Peyer's patch (tissue), 4 donors: ENCODE measurements at regions not wholly inside any gene's neighbourhood (a gene's known extent, or its start where the extent isn't known, plus 50 kb on each side); places are given as distances from the start of the nearest gene placed in this dataset.

ENCODE experiments used
- POLR2A ChIP-seq, 2 donors: fragments of 450-650 bp; IDR thresholded peaks; one replicate each; pipeline ENCODE4 v1.5.1; 2017; ENCODE audit warnings: antibody characterized with exemption in 2 of 2, mild to moderate bottlenecking in 2 of 2, moderate library complexity in 2 of 2
- TF ChIP-seq, protein P1 (sequence below), 6 experiments: fragments of 450-650 bp in 4 of 6; fragments of 200-600 bp in 2 of 6; sonication (generic) in 1 of 6; IDR thresholded peaks; one replicate each; pipeline ENCODE4 v1.5.1; 2017 to 2019; ENCODE audit warnings: antibody characterized with exemption in 6 of 6, mild to moderate bottlenecking in 3 of 6, moderate library complexity in 1 of 6

DNA sequence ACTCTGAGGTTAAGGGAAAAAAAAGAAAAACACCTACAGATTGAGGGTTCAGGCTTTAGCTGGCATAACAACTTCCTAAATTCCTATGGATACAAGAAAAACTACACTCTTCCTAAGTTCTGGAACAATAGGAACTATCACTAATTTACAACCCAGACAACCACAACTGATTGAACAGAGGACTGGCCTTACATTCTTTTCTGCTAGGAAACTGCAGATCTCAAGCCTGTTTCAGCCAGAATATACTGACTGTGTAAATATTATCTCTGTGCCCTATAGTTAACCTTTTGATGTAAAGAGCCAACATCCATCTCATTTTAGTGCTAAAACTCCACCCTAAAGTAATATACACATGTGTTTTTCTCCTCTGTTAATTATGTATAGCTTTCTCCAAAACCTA, 1186.5 kb upstream of the TMPRSS15 start:
- TF ChIP-seq, protein P1, sequence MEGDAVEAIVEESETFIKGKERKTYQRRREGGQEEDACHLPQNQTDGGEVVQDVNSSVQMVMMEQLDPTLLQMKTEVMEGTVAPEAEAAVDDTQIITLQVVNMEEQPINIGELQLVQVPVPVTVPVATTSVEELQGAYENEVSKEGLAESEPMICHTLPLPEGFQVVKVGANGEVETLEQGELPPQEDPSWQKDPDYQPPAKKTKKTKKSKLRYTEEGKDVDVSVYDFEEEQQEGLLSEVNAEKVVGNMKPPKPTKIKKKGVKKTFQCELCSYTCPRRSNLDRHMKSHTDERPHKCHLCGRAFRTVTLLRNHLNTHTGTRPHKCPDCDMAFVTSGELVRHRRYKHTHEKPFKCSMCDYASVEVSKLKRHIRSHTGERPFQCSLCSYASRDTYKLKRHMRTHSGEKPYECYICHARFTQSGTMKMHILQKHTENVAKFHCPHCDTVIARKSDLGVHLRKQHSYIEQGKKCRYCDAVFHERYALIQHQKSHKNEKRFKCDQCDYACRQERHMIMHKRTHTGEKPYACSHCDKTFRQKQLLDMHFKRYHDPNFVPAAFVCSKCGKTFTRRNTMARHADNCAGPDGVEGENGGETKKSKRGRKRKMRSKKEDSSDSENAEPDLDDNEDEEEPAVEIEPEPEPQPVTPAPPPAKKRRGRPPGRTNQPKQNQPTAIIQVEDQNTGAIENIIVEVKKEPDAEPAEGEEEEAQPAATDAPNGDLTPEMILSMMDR (IDR thresholded peaks at IDR 0.05) = no peak
- no peak for TF ChIP-seq POLR2A (IDR thresholded peaks at IDR 0.05)
